Spleen (tissue), 7 donors: ENCODE measurements at regions not wholly inside any gene's neighbourhood (a gene's known extent, or its start where the extent isn't known, plus 50 kb on each side); places are given as distances from the start of the nearest gene placed in this dataset.

Source experiments
- POLR2A ChIP-seq, 3 donors: fragments of 450-650 bp; IDR thresholded peaks; one replicate each; pipeline ENCODE4 v1.5.1; 2017; ENCODE audit warnings: antibody characterized with exemption in 3 of 3, mild to moderate bottlenecking in 1 of 3
- POLR2AphosphoS5 ChIP-seq, 3 donors: sonication (generic); formaldehyde crosslinking; IDR thresholded peaks; one replicate each; pipeline ENCODE4 v1.5.1; 2017; ENCODE audit warnings: antibody characterized with exemption in 3 of 3
- TF ChIP-seq, protein P1 (sequence below), 11 experiments: fragments of 200-600 bp in 7 of 11; fragments of 450-650 bp in 4 of 11; sonication (generic) in 4 of 11; IDR thresholded peaks in 8 of 11; conservative IDR thresholded peaks in 3 of 11; 1 replicate in 7 of 11; 2 replicates in 4 of 11; pipeline versions ENCODE4 v1.4.0 to v1.8.0; 2016 to 2021; ENCODE audit warnings: antibody characterized with exemption in 11 of 11, inconsistent platforms in 4 of 11, mild to moderate bottlenecking in 1 of 11
- donor health status: DM: no; HTN: no; CAD: no; lungs with moderate emphysema.
- donor health status: DM: no; HTN: no; CAD: no.
- donor health status: DM: no; HTN: no; CAD: no.

DNA sequence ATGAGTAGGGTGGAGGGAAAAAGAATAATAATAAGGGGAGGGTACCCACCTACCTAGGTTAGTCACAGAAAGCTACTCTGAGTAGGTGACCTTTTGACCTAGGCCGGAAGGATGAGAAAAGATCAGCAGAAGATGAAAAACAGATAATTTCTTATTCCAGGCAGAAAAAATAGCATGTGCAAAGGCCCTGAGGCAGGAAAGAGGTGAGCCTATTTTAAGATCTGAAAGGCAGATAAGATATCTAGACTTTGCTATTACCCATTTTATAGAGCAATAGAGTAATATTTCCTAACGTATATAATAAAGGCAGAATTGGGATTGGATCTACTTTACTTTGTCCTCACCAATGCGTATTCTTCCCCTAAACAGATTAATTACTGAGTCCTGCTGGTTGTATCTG is 393.9 kb upstream of the MPDZ start:
- TF ChIP-seq, protein P1, sequence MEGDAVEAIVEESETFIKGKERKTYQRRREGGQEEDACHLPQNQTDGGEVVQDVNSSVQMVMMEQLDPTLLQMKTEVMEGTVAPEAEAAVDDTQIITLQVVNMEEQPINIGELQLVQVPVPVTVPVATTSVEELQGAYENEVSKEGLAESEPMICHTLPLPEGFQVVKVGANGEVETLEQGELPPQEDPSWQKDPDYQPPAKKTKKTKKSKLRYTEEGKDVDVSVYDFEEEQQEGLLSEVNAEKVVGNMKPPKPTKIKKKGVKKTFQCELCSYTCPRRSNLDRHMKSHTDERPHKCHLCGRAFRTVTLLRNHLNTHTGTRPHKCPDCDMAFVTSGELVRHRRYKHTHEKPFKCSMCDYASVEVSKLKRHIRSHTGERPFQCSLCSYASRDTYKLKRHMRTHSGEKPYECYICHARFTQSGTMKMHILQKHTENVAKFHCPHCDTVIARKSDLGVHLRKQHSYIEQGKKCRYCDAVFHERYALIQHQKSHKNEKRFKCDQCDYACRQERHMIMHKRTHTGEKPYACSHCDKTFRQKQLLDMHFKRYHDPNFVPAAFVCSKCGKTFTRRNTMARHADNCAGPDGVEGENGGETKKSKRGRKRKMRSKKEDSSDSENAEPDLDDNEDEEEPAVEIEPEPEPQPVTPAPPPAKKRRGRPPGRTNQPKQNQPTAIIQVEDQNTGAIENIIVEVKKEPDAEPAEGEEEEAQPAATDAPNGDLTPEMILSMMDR (IDR thresholded peaks at IDR 0.05 in 8 of 11, conservative IDR thresholded peaks at IDR 0.05 in 3 of 11) = no peak
- no peak for TF ChIP-seq POLR2AphosphoS5 (IDR thresholded peaks at IDR 0.05)
- no peak for TF ChIP-seq POLR2A (IDR thresholded peaks at IDR 0.05)
